Muscle of arm (tissue), 1 donor: ENCODE measurements at regions not wholly inside any gene's neighbourhood (a gene's known extent, or its start where the extent isn't known, plus 50 kb on each side); places are given as distances from the start of the nearest gene placed in this dataset.

ENCODE experiments used
- DNase-seq: peaks from one replicate; pipeline ENCODE4 v3.0.0-alpha.2; 2013

GRCh38 chr9:92185681-92186080 lies 70.5 kb upstream of the SPTLC1 start:
- DNase-seq, result no peak

- DNase-seq, result no peak
Observed at GRCh38 chr9:92185096-92185495, 69.9 kb upstream of the SPTLC1 start.

GRCh38 chr9:92184041-92184564 lies 68.9 kb upstream of the SPTLC1 start:
- DNase-seq, result no peak

- no peak for DNase-seq
Observed at GRCh38 chr9:92183449-92183848, 68.2 kb upstream of the SPTLC1 start.

GRCh38 chr9:92181296-92181695 lies 66.1 kb upstream of the SPTLC1 start:
- DNase-seq, result no peak

GRCh38 chr9:92180669-92181181 lies 65.5 kb upstream of the SPTLC1 start:
- peak; percentile 18 for DNase-seq

GRCh38 chr9:92180002-92180400 lies 64.8 kb upstream of the SPTLC1 start:
- DNase-seq, result no peak

GRCh38 chr9:92179286-92180001 lies 64.2 kb upstream of the SPTLC1 start:
- no peak for DNase-seq

- no peak for DNase-seq
Observed at GRCh38 chr9:92177591-92177990, 62.4 kb upstream of the SPTLC1 start.

GRCh38 chr9:92176800-92177185 lies 61.6 kb upstream of the SPTLC1 start:
- DNase-seq, result no peak

GRCh38 chr9:92176068-92176799 lies 61.0 kb upstream of the SPTLC1 start:
- no peak for DNase-seq

GRCh38 chr9:92175441-92175840 lies 60.2 kb upstream of the SPTLC1 start:
- DNase-seq, result no peak

- DNase-seq, result no peak
Observed at GRCh38 chr9:92173318-92173717, 58.1 kb upstream of the SPTLC1 start.

- no peak for DNase-seq
Observed at GRCh38 chr9:92171822-92172221, 56.6 kb upstream of the SPTLC1 start.

GRCh38 chr9:92171281-92171680 lies 56.1 kb upstream of the SPTLC1 start:
- DNase-seq, result no peak

GRCh38 chr9:92170848-92171247 lies 55.6 kb upstream of the SPTLC1 start:
- DNase-seq, result no peak

- DNase-seq, result no peak
Observed at GRCh38 chr9:92165484-92165883, 50.3 kb upstream of the SPTLC1 start.
